H7 (cell line): ENCODE measurements at regions not wholly inside any gene's neighbourhood (a gene's known extent, or its start where the extent isn't known, plus 50 kb on each side); places are given as distances from the start of the nearest gene placed in this dataset.

Experiments
- DNase-seq: peaks from one replicate; pipeline ENCODE4 v3.0.0; 2012
- H3K27me3 ChIP-seq: 2 replicates; pipeline ENCODE4 v1.6.0; 2011; ENCODE audit warnings: mild to moderate bottlenecking, low read length; ENCODE audit not compliant: control insufficient read depth, insufficient read depth
- H3K36me3 ChIP-seq: replicated peaks from 2 replicates; pipeline ENCODE4 v1.5.1; 2011; ENCODE audit warnings: low read length; ENCODE audit not compliant: control insufficient read depth, insufficient read depth
- H3K4me3 ChIP-seq: 2 replicates; pipeline ENCODE4 v1.5.1; 2011; ENCODE audit warnings: low read depth, mild to moderate bottlenecking, control low read depth, low read length, moderate library complexity; ENCODE audit not compliant: insufficient read depth

DNA sequence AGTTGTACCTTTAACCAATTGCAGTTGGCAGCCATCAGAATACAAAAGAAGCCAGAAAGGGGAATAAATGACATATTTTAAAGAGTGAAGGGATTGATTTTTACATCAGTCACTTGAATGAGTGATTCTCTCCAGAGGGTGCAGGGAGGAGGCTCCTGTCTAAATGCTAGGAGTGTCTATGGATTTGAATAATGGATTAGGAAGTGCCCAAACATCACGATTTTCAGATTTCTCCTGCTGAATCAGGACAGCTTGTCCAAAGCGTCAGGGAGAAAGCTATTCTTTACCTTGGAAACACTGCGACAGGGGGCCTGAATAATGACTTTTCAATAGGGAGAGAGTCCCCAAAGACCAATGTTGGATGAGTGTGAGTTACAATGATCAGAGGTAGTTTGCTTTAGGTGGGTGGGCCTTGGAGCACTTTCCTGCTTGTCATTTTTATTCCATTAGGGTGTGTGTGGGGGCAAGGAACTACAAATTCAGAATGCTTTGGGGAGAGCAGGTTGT lies 735.5 kb downstream of the KCNA4 start:
- no peak for DNase-seq
- no peaks in the 10 kb centered on the region for H3K27me3 ChIP-seq
- no peaks in the 10 kb centered on the region for H3K36me3 ChIP-seq
- no peak overlapping the region for H3K4me3 ChIP-seq

DNA sequence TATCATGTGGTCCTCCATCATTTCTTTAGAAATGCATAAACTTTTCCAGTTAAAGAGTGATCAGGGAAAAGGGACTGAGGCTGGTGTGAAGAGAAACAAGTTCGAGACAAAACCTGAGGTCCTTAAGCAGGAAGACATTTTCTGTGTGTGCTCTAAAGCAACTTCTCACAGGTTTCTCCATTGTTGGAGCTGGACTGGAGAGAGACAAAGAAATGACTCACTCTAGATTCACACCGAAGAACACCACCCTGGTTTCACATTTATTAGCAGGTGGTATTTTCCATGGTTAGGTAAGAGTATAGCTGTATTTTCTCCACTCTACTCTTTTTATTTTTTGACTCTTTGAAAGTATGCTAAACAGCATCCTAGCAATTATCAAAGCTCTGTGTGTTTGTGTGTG lies 736.4 kb downstream of the KCNA4 start:
- no peak for DNase-seq
- Histone ChIP-seq H3K4me3 (no peak overlapping the region), H3K36me3 (no peaks in the 10 kb centered on the region)

DNA sequence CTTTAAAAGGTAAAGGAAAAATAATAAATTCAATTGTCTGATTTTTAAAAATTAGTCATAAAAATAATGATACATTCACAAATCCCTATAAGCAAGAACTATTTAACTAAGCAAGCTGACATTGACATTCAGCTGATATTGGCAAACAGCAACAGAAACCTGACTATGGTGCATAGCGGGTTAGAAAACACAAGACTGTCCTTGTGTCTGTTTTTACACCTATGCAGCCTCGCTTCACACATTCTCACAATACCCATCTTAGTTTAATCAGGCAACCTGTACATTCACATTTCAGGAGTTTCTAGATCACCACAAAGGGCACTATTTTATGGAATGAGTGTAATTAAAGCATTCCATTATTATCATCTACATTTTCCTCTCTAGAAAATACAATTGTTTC lies 737.1 kb downstream of the KCNA4 start:
- Histone ChIP-seq H3K36me3 (no peaks in the 10 kb centered on the region), H3K4me3 (no peak overlapping the region), H3K27me3 (no peaks in the 10 kb centered on the region)
- no peak for DNase-seq

More for the DNA sequence above, 736.4 kb downstream of the KCNA4 start:
- no peaks in the 10 kb centered on the region for H3K27me3 ChIP-seq

DNA sequence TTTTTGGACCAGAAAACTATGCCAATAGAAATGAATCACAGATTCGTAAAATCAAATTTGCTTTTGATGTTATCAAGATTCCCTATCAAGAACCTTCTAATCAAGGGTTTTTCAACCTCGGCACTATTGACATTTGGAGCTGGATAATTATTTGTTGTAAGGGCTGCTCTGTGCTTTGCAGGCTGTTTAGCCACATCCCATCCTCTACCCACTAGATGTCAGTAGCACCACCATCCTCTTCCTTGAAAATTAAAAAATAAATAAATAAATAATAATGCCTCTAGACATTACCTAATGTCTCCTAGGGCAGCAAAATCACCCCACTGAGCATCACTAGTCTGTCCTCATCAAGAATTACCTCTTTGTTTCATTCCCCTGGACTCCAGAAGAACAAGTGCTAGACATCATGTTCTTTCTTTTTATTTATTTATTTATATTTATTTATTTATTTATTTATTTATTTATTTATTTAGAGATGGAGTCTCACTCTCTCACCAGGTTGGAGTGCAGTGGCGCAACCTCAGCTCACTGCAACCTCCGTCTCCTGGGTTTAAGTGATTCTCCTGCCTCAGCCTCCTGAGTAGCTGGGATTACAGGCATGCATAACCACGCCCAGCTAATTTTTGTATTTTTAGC lies 744.7 kb downstream of the KCNA4 start:
- Histone ChIP-seq H3K36me3 (no peaks in the 10 kb centered on the region), H3K4me3 (no peak overlapping the region), H3K27me3 (no peaks in the 10 kb centered on the region)
- peak; percentile 1 for DNase-seq

DNA sequence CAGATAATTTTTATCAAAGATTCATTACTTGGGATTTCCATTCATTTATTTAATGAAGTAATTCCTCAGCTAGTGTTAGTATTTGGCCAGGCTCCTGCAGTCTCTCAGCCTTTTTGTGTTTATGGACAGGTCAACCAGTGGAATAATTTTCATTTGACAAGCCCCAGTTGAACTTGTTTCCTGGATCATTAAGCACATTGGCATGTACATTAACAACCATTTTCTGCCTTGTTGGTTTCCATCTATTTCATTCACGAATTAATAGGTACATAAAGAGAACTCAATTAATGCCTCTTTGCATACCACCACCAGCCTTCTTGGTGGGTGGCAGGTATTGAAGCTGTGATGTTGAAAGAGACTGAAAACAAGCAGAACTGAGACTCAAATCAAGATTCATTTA lies 745.2 kb downstream of the KCNA4 start:
- Histone ChIP-seq H3K4me3 (no peak overlapping the region), H3K36me3 (no peaks in the 10 kb centered on the region), H3K27me3 (no peaks in the 10 kb centered on the region)
- DNase-seq, result no peak

DNA sequence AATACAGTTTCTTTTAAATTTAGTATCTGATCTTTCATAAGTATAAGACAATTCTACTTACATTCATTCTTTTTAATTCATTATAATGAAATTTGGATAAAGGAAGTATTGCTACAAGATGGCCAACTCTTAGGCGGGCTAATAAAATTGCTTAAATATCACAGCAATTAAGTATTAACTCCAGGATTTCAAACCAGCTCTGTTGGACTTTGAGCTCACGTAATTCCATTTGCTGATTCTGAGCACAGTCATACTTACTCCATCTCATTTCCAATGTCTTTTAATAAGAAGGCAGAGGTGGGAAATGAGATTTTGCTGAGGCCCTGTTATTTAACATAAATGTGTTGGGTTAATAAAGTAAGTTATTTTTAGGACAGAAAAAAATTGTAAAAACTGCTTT lies 748.1 kb downstream of the KCNA4 start:
- no peaks in the 10 kb centered on the region for H3K27me3 ChIP-seq
- H3K36me3 ChIP-seq, result no peaks in the 10 kb centered on the region
- DNase-seq, result no peak
- H3K4me3 ChIP-seq, result no peak overlapping the region

DNA sequence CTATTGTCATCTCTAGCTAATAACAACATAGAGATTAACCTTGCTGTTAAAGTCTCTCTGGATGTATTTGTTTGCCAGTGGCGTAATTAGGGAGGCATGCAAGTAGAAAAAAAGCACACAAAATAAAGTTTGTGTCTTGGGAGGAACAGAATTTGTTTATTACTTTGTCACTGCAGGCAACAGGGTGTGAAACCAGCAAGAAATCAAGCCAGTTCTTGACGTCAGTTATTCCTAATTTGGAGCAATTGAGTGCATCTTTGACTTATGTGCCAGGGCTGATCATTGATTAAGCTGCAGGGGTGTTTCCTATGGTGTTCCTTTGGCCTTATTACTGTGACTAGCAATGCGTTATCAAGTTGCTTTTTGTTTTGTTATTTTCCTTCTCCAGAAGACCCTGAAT lies 751.0 kb downstream of the KCNA4 start:
- Histone ChIP-seq H3K4me3 (no peak overlapping the region), H3K27me3 (no peaks in the 10 kb centered on the region), H3K36me3 (no peaks in the 10 kb centered on the region)
- no peak for DNase-seq

DNA sequence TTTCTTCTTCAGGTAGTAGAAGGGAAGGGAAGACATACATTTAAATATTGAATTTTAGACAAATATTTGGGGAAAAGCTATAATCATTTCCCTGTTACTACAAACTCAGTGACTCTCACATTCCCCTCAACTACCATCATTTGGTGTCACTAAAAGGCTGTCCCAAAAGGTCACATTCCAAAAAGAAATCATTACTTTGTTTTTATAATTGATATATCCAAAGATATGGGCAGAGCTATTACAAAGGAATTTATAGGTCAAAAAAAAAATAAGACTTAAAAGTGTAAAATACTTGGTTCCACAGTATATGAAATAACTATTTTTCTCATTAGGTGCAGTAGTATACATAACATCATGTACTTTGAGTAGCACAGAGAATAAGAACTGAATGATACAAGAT lies 751.4 kb downstream of the KCNA4 start:
- H3K4me3 ChIP-seq, result no peak overlapping the region
- H3K36me3 ChIP-seq, result no peaks in the 10 kb centered on the region
- no peaks in the 10 kb centered on the region for H3K27me3 ChIP-seq
- no peak for DNase-seq

DNA sequence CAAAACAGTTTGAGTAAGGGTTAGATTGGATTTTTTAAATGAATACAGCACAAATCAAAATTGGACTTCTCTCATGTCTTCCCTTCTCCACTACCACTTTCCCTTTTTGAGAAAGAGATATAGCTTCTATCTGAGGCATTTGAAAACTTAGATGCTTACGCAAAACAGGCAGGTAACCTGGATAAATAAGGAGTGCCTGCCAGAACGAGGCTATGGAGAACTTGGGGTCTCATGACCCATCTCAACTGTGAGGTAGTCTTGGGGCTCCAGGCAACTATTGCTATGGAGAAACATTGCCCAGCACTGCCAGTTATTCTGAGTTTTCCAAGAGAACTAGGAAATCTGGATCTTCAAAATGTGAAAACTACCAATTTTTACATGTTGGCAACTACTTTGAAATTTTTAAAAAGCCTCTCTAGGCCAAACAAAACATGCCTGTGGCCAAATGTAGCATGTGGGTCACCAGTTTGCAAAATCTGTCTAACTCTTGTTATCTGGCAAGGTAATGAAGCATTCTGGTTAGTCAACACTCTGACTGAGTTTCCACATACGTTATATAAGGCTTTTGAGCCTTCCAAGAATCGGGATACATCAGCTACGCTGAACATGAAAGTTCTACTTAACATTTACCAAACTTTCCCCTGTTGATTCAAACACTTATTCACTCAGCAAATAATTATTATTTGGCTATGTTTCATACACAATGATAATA lies 752.7 kb downstream of the KCNA4 start:
- Histone ChIP-seq H3K36me3 (no peaks in the 10 kb centered on the region), H3K27me3 (no peaks in the 10 kb centered on the region), H3K4me3 (no peak overlapping the region)
- no peak for DNase-seq

DNA sequence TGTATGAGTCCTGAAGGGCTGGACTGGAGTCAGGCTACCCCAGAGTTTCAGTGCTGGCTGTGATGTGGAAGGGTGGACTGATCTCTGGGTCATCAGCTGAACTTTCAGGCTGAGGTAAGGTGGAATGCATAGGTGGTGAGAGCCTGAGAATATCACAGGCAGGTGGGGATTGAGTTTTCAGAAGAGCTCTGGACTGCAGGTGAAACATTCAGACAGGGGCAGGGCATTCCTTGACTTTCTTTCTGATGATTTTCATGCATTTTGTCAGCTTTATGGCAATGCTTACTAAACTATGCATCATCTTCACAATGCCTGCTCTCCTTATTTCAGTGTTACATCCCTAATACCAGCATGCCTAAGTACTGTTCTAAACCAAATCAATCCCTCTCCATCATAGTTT lies 755.0 kb downstream of the KCNA4 start:
- DNase-seq, result no peak
- no peaks in the 10 kb centered on the region for H3K36me3 ChIP-seq
- no peak overlapping the region for H3K4me3 ChIP-seq
- no peaks in the 10 kb centered on the region for H3K27me3 ChIP-seq

DNA sequence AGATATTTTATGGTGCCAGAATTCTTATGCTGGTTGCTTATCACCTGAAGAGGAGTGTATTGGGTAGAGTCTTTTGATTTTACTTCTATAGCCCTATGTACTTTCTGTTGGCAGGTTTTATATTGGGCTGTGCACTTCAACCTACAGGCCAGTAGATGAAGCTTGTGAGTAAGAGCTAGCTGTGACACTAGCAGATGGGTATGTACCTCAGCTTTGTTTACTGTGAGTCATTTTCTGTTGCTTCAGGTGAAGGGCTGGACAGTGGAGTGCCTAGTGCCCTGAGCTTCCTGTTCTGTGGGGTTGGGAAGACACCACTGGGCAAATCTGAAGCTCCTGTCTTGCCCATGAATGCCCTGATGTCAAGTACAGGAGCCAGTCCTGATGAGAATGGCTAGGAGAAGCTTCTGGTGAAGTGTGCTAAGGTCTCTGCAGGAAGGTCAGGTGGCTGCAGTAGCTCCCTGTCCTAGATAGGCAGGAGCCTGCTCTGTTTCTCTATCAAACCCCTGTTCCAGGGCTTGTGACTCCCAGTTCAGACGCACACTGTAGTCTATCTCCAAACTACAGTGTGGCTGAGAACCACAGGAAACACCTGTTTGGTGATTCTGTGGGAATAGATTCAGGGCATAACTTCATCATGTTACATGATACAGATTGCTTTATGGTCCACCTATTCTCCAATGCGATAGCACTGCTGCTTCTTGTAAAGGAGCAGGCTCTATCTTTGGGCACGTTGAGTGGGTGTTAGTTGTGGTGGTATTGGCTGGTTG lies 755.7 kb downstream of the KCNA4 start:
- H3K4me3 ChIP-seq, result no peak overlapping the region

DNA sequence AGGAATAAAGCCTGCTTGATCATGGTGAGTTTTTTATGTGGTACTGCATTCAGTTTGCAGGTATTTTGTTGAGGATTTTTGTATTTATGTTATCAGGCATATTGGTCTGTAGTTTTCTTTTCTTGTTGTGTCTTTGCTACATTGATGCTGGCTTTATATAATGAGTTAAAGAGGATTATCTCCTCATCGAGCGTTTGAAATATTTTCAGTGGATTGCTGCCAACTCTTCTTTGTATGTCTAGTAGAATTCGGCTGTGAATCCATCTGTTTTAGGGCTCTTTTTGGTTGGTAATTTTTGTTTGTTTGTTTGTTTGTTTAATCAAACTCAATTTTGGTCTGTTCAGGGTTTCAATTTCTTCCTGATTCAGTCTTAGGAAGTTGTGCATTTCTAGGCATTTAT lies 758.4 kb downstream of the KCNA4 start:
- Histone ChIP-seq H3K36me3 (no peaks in the 10 kb centered on the region), H3K27me3 (no peaks in the 10 kb centered on the region), H3K4me3 (no peak overlapping the region)
- no peak for DNase-seq

More for the DNA sequence above, 755.7 kb downstream of the KCNA4 start:
- Histone ChIP-seq H3K36me3 (no peaks in the 10 kb centered on the region), H3K27me3 (no peaks in the 10 kb centered on the region)
- DNase-seq, result no peak

DNA sequence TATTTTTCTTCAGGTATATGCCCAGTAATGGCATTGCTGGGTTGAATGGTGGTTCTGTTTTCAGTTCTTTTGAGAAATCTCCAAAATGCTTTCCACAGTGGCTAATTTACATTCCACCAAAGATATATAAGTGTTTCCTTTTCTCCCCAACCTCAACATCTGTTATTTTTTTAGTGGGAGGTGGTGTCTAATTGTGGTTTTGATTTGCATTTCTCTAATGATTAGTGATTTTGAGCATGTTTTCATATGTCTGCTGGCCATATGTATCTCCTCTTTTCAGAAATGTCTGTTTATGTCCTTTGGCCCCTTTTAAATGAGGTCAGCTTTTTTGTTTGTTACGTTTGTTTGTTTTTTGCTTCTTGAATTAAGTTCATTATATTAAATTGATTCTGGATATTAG lies 760.2 kb downstream of the KCNA4 start:
- no peak for DNase-seq
- Histone ChIP-seq H3K36me3 (no peaks in the 10 kb centered on the region), H3K27me3 (no peaks in the 10 kb centered on the region), H3K4me3 (no peak overlapping the region)

DNA sequence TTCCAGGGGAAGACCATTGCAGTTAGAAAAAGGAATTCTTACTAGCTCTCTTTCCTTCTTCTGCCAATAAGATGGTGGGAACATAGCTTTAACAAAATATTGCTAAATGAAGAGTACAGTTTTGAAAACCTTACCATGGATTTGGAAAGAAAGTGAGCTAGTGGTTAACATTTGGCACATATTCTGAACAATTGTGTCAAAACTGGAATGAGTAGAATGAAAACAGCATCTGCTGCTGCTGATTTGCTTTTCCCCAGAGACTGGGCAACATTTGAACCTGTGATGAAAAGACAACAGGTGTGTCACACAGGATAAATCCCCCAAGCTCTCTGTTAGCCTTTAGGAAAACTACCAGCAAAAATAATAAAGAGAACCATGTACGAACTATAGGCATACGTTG lies 761.4 kb downstream of the KCNA4 start:
- Histone ChIP-seq H3K27me3 (no peaks in the 10 kb centered on the region), H3K36me3 (no peaks in the 10 kb centered on the region), H3K4me3 (no peak overlapping the region)
- no peak for DNase-seq

DNA sequence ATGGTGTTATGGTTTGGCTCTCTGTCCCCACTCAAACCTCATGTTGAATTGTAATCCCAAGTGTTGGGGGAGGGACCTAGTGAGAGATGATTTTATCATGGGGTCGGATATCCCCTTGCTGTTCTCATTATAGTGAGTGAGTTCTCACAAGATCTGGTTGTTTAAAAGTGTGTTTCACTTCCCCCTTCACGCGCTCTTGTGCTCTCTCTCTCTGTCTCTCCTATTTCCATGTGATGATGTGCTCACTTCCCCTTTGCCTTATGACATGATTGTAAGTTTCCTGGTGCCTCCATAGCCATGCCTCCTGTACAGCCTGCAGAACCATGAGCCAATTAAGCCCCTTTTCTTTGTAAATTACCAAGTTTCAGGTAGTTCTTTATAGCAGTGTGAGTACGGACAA lies 765.1 kb downstream of the KCNA4 start:
- no peak for DNase-seq
- Histone ChIP-seq H3K4me3 (no peak overlapping the region), H3K36me3 (no peaks in the 10 kb centered on the region), H3K27me3 (no peaks in the 10 kb centered on the region)
